A172 (cell line): ENCODE measurements at regions not wholly inside any gene's neighbourhood (a gene's known extent, or its start where the extent isn't known, plus 50 kb on each side); places are given as distances from the start of the nearest gene placed in this dataset.

Experiments used
- DNase-seq: peaks from one replicate; pipeline ENCODE4 v3.0.0-alpha.2; 2015; ENCODE audit warnings: low spot score

- no peak for DNase-seq
Measured at GRCh38 chr14:51546099-51546498, 105.6 kb upstream of the FRMD6 start.

GRCh38 chr14:51546603-51547258 lies 105.0 kb upstream of the FRMD6 start:
- no peak for DNase-seq

GRCh38 chr14:51547260-51547659 lies 104.5 kb upstream of the FRMD6 start:
- peak; percentile 94 for DNase-seq

- DNase-seq, result no peak
Measured at GRCh38 chr14:51547701-51548100, 104.0 kb upstream of the FRMD6 start.

- peak; percentile 39 for DNase-seq
Measured at GRCh38 chr14:51548187-51548586, 103.5 kb upstream of the FRMD6 start.

- no peak for DNase-seq
Measured at GRCh38 chr14:51550636-51551035, 101.1 kb upstream of the FRMD6 start.

- DNase-seq, result no peak
Measured at GRCh38 chr14:51552275-51552674, 99.4 kb upstream of the FRMD6 start.

- DNase-seq, result peak; percentile 26
Measured at GRCh38 chr14:51552768-51553404, 98.8 kb upstream of the FRMD6 start.

- peak; percentile 89 for DNase-seq
Measured at GRCh38 chr14:51554339-51554920, 97.3 kb upstream of the FRMD6 start.

GRCh38 chr14:51554953-51555352 lies 96.8 kb upstream of the FRMD6 start:
- peak; percentile 49 for DNase-seq

- DNase-seq, result no peak
Measured at GRCh38 chr14:51561141-51561540, 90.6 kb upstream of the FRMD6 start.

GRCh38 chr14:51562816-51563215 lies 88.9 kb upstream of the FRMD6 start:
- DNase-seq, result peak; percentile 61

GRCh38 chr14:51563560-51563959 lies 88.2 kb upstream of the FRMD6 start:
- DNase-seq, result no peak

GRCh38 chr14:51564460-51564859 lies 87.2 kb upstream of the FRMD6 start:
- no peak for DNase-seq

- no peak for DNase-seq
Measured at GRCh38 chr14:51564986-51565604, 86.6 kb upstream of the FRMD6 start.

- DNase-seq, result no peak
Measured at GRCh38 chr14:51566831-51567582, 84.7 kb upstream of the FRMD6 start.

GRCh38 chr14:51568366-51568765 lies 83.3 kb upstream of the FRMD6 start:
- no peak for DNase-seq

GRCh38 chr14:51573607-51574006 lies 78.1 kb upstream of the FRMD6 start:
- no peak for DNase-seq

GRCh38 chr14:51574009-51574408 lies 77.7 kb upstream of the FRMD6 start:
- no peak for DNase-seq

GRCh38 chr14:51575349-51576116 lies 76.2 kb upstream of the FRMD6 start:
- DNase-seq, result no peak

GRCh38 chr14:51576117-51576430 lies 75.6 kb upstream of the FRMD6 start:
- DNase-seq, result no peak

GRCh38 chr14:51576879-51577278 lies 74.8 kb upstream of the FRMD6 start:
- no peak for DNase-seq
